AG04450 (cell line): ENCODE measurements at regions not wholly inside any gene's neighbourhood (a gene's known extent, or its start where the extent isn't known, plus 50 kb on each side); places are given as distances from the start of the nearest gene placed in this dataset.

Source experiments
- CTCF ChIA-PET: fragments of 300-600, 350-600 bp; formaldehyde crosslinking; extraction: SDS; loops from one replicate; lab custom pipeline; 2022; ENCODE audit warnings: antibody characterized with exemption, inconsistent platforms; lab: Charles Lee
- POLR2A ChIA-PET: fragments of 350-600 bp; formaldehyde crosslinking; extraction: SDS; loops from one replicate; lab custom pipeline; 2021; ENCODE audit warnings: antibody characterized with exemption, inconsistent platforms; lab: Yijun Ruan, JAX
- DNase-seq: peaks from one replicate; pipeline ENCODE4 v3.0.0-alpha.2; 2011; ENCODE audit warnings: low read depth, low spot score
- H3K27ac ChIP-seq: one replicate; pipeline ENCODE4 v1.5.1; 2012; ENCODE audit warnings: low read depth, low read length, control low read depth
- H3K27me3 ChIP-seq: one replicate; pipeline ENCODE4 v1.6.0; 2012; ENCODE audit warnings: low read length; ENCODE audit not compliant: control insufficient read depth, insufficient read depth
- H3K4me3 ChIP-seq: 2 replicates; pipeline ENCODE4 v1.5.1; 2011; ENCODE audit warnings: mild to moderate bottlenecking, low read depth, low read length, control low read depth
- H3K9me3 ChIP-seq: 2 replicates; pipeline ENCODE4 v1.5.1; 2012; ENCODE audit warnings: low read length; ENCODE audit not compliant: control insufficient read depth, insufficient read depth
- TF ChIP-seq, protein P1 (sequence below): IDR thresholded peaks from 2 replicates; pipeline ENCODE4 v1.5.1; 2011; ENCODE audit warnings: low read depth, low read length, control low read depth, inconsistent platforms

DNA sequence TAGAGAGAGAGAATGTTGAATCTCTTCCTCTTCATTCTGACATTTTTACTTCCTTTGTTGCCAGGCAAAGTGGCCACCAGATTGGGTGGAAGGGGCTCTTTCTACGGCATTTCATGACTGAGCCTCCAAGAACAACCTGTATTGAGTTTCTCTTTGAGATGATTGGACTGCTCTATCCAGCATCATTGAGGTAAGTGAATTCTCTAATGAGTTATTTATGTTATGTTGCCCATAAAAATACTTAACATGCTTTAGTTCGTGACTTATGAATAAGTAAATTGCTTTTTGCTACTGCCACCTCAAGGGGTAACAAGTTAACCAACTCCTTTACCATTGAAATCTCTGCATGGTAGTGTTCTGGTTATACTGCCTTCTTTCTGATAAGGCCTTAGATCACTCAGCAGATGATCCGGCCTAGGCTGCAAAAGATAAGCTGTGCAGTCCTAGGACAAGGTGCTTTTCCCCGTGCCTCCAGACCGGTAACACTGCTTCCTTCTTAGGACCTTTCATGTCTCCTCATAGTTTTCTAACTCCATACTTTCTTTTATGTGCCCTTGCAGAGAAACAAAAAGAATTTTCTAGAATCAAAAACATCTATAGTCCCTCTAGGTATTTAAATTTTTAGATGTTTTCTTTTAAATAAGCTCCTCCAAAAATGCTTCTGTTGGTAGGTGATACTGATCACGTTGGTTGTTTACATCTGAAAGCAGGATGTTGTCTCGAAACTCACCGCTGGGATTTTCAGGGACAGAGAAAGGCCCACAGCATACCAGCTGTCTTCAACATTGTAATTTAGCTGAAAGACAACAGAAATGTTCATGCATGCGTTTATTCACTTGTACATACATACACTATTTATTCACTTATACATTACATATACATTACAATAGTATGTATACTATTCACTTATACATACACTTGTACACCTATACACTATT is 157.1 kb upstream of the RBPJ start:
- TF ChIP-seq, protein P1, sequence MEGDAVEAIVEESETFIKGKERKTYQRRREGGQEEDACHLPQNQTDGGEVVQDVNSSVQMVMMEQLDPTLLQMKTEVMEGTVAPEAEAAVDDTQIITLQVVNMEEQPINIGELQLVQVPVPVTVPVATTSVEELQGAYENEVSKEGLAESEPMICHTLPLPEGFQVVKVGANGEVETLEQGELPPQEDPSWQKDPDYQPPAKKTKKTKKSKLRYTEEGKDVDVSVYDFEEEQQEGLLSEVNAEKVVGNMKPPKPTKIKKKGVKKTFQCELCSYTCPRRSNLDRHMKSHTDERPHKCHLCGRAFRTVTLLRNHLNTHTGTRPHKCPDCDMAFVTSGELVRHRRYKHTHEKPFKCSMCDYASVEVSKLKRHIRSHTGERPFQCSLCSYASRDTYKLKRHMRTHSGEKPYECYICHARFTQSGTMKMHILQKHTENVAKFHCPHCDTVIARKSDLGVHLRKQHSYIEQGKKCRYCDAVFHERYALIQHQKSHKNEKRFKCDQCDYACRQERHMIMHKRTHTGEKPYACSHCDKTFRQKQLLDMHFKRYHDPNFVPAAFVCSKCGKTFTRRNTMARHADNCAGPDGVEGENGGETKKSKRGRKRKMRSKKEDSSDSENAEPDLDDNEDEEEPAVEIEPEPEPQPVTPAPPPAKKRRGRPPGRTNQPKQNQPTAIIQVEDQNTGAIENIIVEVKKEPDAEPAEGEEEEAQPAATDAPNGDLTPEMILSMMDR, result no peak
- Histone ChIP-seq H3K9me3 (no peaks in the 10 kb centered on the region; the same call in 1 of the 2 replicates), H3K27ac (no peak overlapping the region), H3K27me3 (no peaks in the 10 kb centered on the region), H3K4me3 (no peak overlapping the region)
- ChIA-PET POLR2A (interaction anchor here (2.7 kb wide), 1 partner anchor 8 kb away, joined by 7 read pairs; no protein-coding TSS in a partner anchor), CTCF (no interaction called here)
- DNase-seq, result no peak

DNA sequence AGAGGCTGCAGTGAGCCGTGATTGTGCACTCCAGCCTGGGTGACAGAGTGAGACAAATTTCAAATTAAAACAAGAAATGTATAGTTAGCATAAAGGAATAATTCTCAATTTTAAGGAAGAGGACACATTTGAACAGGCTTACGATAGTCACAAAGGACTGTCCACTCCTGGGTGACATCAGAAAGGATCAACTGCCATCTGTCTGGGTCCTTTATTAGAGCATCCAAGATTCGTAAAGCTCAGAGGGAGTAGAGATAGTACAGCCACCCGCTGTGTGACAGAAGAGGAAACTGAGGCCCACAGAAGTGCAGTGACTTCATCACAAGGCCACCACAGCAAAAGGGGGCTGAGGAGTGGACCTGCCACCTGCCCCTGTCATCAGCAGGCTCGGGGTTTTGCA is 149.3 kb upstream of the RBPJ start:
- peak overlapping the region; percentile 36 for H3K4me3 ChIP-seq
- no peak for DNase-seq
- peaks cover 7% of the 10 kb centered on the region; the same call in 1 of the 2 replicates for H3K9me3 ChIP-seq
- H3K27ac ChIP-seq, result peak overlapping the region; percentile 96
- ChIA-PET CTCF (interaction anchor here (0.5 to 1.2 kb wide), 4 partner anchors 60 to 287 kb away, joined by 3 to 5 read pairs (median 4); no protein-coding TSS in a partner anchor), POLR2A (interaction anchor here (0.7 to 4.2 kb wide), 13 partner anchors 9 to 157 kb away, joined by 3 to 65 read pairs (median 6); partner anchors contain the start of gene RBPJ)
- no peaks in the 10 kb centered on the region for H3K27me3 ChIP-seq
- TF ChIP-seq, protein P1, result no peak

DNA sequence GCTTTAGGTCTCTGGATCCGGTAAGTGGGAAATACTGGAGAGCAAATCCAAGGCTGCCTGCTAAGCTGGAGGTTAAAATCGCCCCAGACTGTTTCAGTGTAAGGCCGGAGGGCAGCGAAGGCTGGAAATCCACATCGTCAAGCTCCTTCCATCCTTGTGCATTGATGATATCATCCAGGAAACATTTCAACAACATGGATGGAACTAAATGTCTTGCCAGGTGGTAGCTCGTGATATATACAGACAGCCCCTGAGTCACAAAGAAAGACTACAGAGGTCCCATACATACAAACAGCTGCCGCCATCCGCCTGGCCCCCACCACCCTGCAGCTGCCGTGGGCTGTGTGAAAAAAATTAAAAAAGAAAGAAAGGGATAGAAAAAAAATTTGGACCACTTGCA is 148.9 kb upstream of the RBPJ start:
- Histone ChIP-seq H3K4me3 (no peak overlapping the region; the same call in 1 of the 2 replicates), H3K9me3 (peaks cover 7% of the 10 kb centered on the region; the same call in 1 of the 2 replicates), H3K27ac (peak overlapping the region; percentile 96), H3K27me3 (no peaks in the 10 kb centered on the region)
- TF ChIP-seq, protein P1, result no peak
- CTCF ChIA-PET, result interaction anchor here (0.5 to 1.2 kb wide), 4 partner anchors 59 to 286 kb away, joined by 3 to 5 read pairs (median 4); no protein-coding TSS in a partner anchor
- POLR2A ChIA-PET, result interaction anchor here (0.6 to 4.2 kb wide), 15 partner anchors 10 to 156 kb away, joined by 3 to 65 read pairs (median 6); partner anchors contain the start of gene RBPJ
- DNase-seq, result peak; percentile 99

DNA sequence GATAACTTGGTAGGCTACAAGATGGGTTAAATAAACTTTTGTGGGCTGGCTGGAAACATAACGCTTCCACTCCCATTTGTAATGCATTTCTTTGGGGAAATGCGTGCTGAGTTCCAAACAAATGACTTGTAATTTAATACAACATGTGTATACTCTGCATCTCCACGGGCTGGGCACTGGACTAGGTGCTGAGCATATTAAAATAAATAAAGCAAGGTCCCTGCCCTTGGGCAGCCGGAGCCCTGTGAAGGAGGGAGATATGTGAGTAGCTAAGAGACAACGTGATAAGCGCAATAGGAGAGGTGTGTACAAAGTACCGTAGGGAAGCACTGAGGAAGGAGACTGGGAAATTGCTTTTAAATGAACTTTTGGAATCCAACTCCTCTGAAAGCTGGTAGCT is 147.2 kb upstream of the RBPJ start:
- POLR2A ChIA-PET, result interaction anchor here (0.9 to 4.2 kb wide), 4 partner anchors 8 to 153 kb away, joined by 3 to 65 read pairs (median 5); partner anchors contain the start of gene RBPJ

More for the DNA sequence above, 147.2 kb upstream of the RBPJ start:
- TF ChIP-seq, protein P1, result no peak
- CTCF ChIA-PET, result no interaction called here
- DNase-seq, result peak; percentile 84
- Histone ChIP-seq H3K27ac (peak overlapping the region; percentile 75), H3K4me3 (no peak overlapping the region), H3K9me3 (peaks cover 7% of the 10 kb centered on the region; the same call in 1 of the 2 replicates), H3K27me3 (no peaks in the 10 kb centered on the region)
